SK-N-SH treated with all-trans-retinoic acid at 6 μM for 48 hours (cell line): ENCODE measurements at regions not wholly inside any gene's neighbourhood (a gene's known extent, or its start where the extent isn't known, plus 50 kb on each side); places are given as distances from the start of the nearest gene placed in this dataset.

Source experiments
- ATAC-seq: fragments of 200-7000 bp; cut with Tn5 transposase; 3 replicates; pipeline ENCODE4 v1.9.1; 2020; ENCODE audit warnings: mild to moderate bottlenecking, moderate library complexity
- ARNTL ChIP-seq: fragments of 450-650 bp; formaldehyde crosslinking; IDR thresholded peaks from 2 replicates; pipeline ENCODE4 v1.5.0; 2020; ENCODE audit warnings: low read depth, mild to moderate bottlenecking, moderate library complexity, borderline replicate concordance
- BACH2 ChIP-seq: fragments of 250-450 bp; sonication (Bioruptor Pico); IDR thresholded peaks from 2 replicates; pipeline ENCODE4 v1.9.0; 2021; ENCODE audit warnings: mild to moderate bottlenecking, borderline replicate concordance
- CSDC2 ChIP-seq: fragments of 250-450 bp; sonication (Bioruptor Pico); IDR thresholded peaks from 2 replicates; pipeline ENCODE4 v1.5.0; 2020; ENCODE audit warnings: mild to moderate bottlenecking, moderate library complexity
- GLIS3 ChIP-seq: fragments of 250-450 bp; sonication (Bioruptor Pico); IDR thresholded peaks from 2 replicates; pipeline ENCODE4 v1.5.0; 2020; ENCODE audit warnings: mild to moderate bottlenecking, moderate library complexity
- ISL1 ChIP-seq: fragments of 250-450 bp; sonication (Bioruptor Pico); IDR thresholded peaks from 2 replicates; pipeline ENCODE4 v2.1.2; 2022; ENCODE audit warnings: mild to moderate bottlenecking, moderate library complexity
- OSR1 ChIP-seq: fragments of 250-450 bp; sonication (Bioruptor Pico); IDR thresholded peaks from 2 replicates; pipeline ENCODE4 v1.8.0; 2022; ENCODE audit warnings: moderate library complexity, mild to moderate bottlenecking, inconsistent platforms
- PPARA ChIP-seq: fragments of 250-450 bp; sonication (Bioruptor Pico); IDR thresholded peaks from 2 replicates; pipeline ENCODE4 v1.5.0; 2020; ENCODE audit warnings: mild to moderate bottlenecking, borderline replicate concordance
- RARB ChIP-seq: fragments of 250-450 bp; sonication (Bioruptor Pico); IDR thresholded peaks from 2 replicates; pipeline ENCODE4 v1.8.0; 2021; ENCODE audit warnings: mild to moderate bottlenecking, moderate library complexity
- SNAI2 ChIP-seq: fragments of 250-450 bp; sonication (Bioruptor Pico); IDR thresholded peaks from 2 replicates; pipeline ENCODE4 v1.5.0; 2020; ENCODE audit warnings: mild to moderate bottlenecking, moderate library complexity
- TOX ChIP-seq: fragments of 250-450 bp; sonication (Bioruptor Pico); IDR thresholded peaks from 2 replicates; pipeline ENCODE4 v1.8.0; 2021; ENCODE audit warnings: mild to moderate bottlenecking, moderate library complexity, borderline replicate concordance
- ZC3H10 ChIP-seq: fragments of 250-450 bp; sonication (Bioruptor Pico); IDR thresholded peaks from 2 replicates; pipeline ENCODE4 v1.5.1; 2021; ENCODE audit warnings: mild to moderate bottlenecking, moderate library complexity
- ZFP30 ChIP-seq: fragments of 450-650 bp; formaldehyde crosslinking; IDR thresholded peaks from 2 replicates; pipeline ENCODE4 v1.5.0; 2022; ENCODE audit warnings: mild to moderate bottlenecking, moderate library complexity
- ZNF565 ChIP-seq: fragments of 450-650 bp; formaldehyde crosslinking; conservative IDR thresholded peaks from 2 replicates; pipeline ENCODE4 v1.5.0; 2020; ENCODE audit warnings: low read depth, mild to moderate bottlenecking, moderate library complexity
- ZNF70 ChIP-seq: fragments of 450-650 bp; formaldehyde crosslinking; IDR thresholded peaks from 2 replicates; pipeline ENCODE4 v1.5.0; 2020; ENCODE audit warnings: mild to moderate bottlenecking, moderate library complexity
- ZNF8 ChIP-seq: fragments of 450-650 bp; formaldehyde crosslinking; IDR thresholded peaks from 2 replicates; pipeline ENCODE4 v1.5.0; 2020; ENCODE audit warnings: mild to moderate bottlenecking, moderate library complexity
- TF ChIP-seq, protein P1 (sequence below): fragments of 250-450 bp; sonication (Bioruptor Pico); IDR thresholded peaks from 2 replicates; pipeline ENCODE4 v1.5.1; 2021; ENCODE audit warnings: mild to moderate bottlenecking, moderate library complexity
- TF ChIP-seq, protein P2 (sequence below): fragments of 250-450 bp; sonication (Bioruptor Pico); IDR thresholded peaks from 2 replicates; pipeline ENCODE4 v1.5.1; 2020; ENCODE audit warnings: low read depth, mild to moderate bottlenecking, moderate library complexity
- TF ChIP-seq, protein P3 (sequence below): fragments of 250-450 bp; sonication (Bioruptor Pico); IDR thresholded peaks from 2 replicates; pipeline ENCODE4 v1.8.0; 2021; ENCODE audit warnings: low read depth, mild to moderate bottlenecking, moderate library complexity, borderline replicate concordance
- TF ChIP-seq, protein P4 (sequence below): fragments of 250-450 bp; sonication (Bioruptor Pico); IDR thresholded peaks from 2 replicates; pipeline ENCODE4 v1.8.0; 2020; ENCODE audit warnings: mild to moderate bottlenecking, moderate library complexity, borderline replicate concordance
- TF ChIP-seq, protein P5 (sequence below): fragments of 250-450 bp; sonication (Bioruptor Pico); IDR thresholded peaks from 2 replicates; pipeline ENCODE4 v1.5.0; 2020; ENCODE audit warnings: mild to moderate bottlenecking, moderate library complexity

DNA sequence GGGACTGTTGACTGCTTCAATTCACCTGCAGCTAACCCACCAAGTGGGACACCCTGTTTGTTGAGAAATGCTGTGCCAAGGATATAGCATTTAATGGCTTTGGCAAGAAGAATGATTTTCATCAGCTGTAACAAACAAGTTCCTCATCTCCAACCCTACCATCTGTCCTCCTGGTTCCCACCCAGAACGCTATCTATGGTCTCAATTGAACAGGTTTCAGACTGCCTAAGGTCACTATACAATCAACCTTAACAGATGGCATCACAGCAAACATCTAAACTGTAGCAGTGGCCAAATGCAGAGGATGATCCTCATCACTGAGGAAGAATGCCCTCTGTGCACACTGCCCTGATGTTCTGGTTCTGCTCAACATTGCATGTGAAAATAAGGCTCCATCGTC, 546.2 kb upstream of the FOXG1 start:
- no peak for ATAC-seq
- TF ChIP-seq, protein P1, sequence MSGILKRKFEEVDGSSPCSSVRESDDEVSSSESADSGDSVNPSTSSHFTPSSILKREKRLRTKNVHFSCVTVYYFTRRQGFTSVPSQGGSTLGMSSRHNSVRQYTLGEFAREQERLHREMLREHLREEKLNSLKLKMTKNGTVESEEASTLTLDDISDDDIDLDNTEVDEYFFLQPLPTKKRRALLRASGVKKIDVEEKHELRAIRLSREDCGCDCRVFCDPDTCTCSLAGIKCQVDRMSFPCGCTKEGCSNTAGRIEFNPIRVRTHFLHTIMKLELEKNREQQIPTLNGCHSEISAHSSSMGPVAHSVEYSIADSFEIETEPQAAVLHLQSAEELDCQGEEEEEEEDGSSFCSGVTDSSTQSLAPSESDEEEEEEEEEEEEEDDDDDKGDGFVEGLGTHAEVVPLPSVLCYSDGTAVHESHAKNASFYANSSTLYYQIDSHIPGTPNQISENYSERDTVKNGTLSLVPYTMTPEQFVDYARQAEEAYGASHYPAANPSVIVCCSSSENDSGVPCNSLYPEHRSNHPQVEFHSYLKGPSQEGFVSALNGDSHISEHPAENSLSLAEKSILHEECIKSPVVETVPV (CRISPR knock-in tag): no peak
- TF ChIP-seq, protein P2, sequence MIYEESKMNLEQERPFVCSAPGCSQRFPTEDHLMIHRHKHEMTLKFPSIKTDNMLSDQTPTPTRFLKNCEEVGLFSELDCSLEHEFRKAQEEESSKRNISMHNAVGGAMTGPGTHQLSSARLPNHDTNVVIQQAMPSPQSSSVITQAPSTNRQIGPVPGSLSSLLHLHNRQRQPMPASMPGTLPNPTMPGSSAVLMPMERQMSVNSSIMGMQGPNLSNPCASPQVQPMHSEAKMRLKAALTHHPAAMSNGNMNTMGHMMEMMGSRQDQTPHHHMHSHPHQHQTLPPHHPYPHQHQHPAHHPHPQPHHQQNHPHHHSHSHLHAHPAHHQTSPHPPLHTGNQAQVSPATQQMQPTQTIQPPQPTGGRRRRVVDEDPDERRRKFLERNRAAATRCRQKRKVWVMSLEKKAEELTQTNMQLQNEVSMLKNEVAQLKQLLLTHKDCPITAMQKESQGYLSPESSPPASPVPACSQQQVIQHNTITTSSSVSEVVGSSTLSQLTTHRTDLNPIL (CRISPR knock-in tag): no peak
- TF ChIP-seq ZNF8 (CRISPR knock-in tag): no peak
- no peak for TF ChIP-seq ARNTL (CRISPR knock-in tag)
- no peak for TF ChIP-seq TOX
- TF ChIP-seq ZNF565 (CRISPR knock-in tag): no peak

DNA sequence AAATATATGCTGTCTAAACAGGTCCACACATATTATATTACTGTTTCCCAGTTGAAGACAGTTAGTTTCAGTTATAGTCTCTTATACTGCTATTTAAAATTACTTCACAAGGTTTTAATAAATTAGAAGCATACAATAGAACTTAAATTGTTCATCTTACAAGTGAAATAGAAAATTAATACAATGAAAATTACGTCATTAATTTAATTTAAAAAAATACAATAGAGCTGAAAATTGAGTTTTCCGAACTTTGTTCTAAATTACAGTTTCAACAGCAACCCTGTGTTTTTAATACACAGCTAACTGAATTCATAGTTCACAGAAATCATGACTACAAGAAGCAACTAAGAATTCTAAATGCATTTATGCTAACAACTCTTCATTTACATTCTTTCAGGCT, 525.7 kb upstream of the FOXG1 start:
- no peak for ATAC-seq
- TF ChIP-seq SNAI2 (CRISPR knock-in tag): no peak
- TF ChIP-seq, protein P3, sequence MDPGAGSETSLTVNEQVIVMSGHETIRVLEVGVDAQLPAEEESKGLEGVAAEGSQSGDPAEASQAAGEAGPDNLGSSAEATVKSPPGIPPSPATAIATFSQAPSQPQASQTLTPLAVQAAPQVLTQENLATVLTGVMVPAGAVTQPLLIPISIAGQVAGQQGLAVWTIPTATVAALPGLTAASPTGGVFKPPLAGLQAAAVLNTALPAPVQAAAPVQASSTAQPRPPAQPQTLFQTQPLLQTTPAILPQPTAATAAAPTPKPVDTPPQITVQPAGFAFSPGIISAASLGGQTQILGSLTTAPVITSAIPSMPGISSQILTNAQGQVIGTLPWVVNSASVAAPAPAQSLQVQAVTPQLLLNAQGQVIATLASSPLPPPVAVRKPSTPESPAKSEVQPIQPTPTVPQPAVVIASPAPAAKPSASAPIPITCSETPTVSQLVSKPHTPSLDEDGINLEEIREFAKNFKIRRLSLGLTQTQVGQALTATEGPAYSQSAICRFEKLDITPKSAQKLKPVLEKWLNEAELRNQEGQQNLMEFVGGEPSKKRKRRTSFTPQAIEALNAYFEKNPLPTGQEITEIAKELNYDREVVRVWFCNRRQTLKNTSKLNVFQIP (CRISPR knock-in tag): no peak
- TF ChIP-seq PPARA (CRISPR knock-in tag): no peak
- TF ChIP-seq ZNF70 (CRISPR knock-in tag): no peak
- no peak for TF ChIP-seq ZC3H10 (CRISPR knock-in tag)
- no peak for TF ChIP-seq ZFP30 (CRISPR knock-in tag)
- TF ChIP-seq, protein P4, sequence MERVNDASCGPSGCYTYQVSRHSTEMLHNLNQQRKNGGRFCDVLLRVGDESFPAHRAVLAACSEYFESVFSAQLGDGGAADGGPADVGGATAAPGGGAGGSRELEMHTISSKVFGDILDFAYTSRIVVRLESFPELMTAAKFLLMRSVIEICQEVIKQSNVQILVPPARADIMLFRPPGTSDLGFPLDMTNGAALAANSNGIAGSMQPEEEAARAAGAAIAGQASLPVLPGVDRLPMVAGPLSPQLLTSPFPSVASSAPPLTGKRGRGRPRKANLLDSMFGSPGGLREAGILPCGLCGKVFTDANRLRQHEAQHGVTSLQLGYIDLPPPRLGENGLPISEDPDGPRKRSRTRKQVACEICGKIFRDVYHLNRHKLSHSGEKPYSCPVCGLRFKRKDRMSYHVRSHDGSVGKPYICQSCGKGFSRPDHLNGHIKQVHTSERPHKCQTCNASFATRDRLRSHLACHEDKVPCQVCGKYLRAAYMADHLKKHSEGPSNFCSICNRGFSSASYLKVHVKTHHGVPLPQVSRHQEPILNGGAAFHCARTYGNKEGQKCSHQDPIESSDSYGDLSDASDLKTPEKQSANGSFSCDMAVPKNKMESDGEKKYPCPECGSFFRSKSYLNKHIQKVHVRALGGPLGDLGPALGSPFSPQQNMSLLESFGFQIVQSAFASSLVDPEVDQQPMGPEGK (CRISPR knock-in tag): no peak
- TF ChIP-seq ZNF565 (CRISPR knock-in tag): no peak
- no peak for TF ChIP-seq OSR1
- TF ChIP-seq, protein P1 (CRISPR knock-in tag): no peak
- TF ChIP-seq GLIS3 (CRISPR knock-in tag): no peak
- no peak for TF ChIP-seq BACH2
- TF ChIP-seq TOX: no peak
- TF ChIP-seq ZNF8 (CRISPR knock-in tag): no peak
- TF ChIP-seq, protein P5, sequence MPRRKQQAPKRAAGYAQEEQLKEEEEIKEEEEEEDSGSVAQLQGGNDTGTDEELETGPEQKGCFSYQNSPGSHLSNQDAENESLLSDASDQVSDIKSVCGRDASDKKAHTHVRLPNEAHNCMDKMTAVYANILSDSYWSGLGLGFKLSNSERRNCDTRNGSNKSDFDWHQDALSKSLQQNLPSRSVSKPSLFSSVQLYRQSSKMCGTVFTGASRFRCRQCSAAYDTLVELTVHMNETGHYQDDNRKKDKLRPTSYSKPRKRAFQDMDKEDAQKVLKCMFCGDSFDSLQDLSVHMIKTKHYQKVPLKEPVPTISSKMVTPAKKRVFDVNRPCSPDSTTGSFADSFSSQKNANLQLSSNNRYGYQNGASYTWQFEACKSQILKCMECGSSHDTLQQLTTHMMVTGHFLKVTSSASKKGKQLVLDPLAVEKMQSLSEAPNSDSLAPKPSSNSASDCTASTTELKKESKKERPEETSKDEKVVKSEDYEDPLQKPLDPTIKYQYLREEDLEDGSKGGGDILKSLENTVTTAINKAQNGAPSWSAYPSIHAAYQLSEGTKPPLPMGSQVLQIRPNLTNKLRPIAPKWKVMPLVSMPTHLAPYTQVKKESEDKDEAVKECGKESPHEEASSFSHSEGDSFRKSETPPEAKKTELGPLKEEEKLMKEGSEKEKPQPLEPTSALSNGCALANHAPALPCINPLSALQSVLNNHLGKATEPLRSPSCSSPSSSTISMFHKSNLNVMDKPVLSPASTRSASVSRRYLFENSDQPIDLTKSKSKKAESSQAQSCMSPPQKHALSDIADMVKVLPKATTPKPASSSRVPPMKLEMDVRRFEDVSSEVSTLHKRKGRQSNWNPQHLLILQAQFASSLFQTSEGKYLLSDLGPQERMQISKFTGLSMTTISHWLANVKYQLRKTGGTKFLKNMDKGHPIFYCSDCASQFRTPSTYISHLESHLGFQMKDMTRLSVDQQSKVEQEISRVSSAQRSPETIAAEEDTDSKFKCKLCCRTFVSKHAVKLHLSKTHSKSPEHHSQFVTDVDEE: no peak
- TF ChIP-seq ISL1 (CRISPR knock-in tag): no peak
- TF ChIP-seq RARB: no peak
- TF ChIP-seq CSDC2: no peak
- TF ChIP-seq, protein P2 (CRISPR knock-in tag): no peak
